ENCODE measurements at regions not wholly inside any gene's neighbourhood (a gene's known extent, or its start where the extent isn't known, plus 50 kb on each side); places are given as distances from the start of the nearest gene placed in this dataset.

DNA sequence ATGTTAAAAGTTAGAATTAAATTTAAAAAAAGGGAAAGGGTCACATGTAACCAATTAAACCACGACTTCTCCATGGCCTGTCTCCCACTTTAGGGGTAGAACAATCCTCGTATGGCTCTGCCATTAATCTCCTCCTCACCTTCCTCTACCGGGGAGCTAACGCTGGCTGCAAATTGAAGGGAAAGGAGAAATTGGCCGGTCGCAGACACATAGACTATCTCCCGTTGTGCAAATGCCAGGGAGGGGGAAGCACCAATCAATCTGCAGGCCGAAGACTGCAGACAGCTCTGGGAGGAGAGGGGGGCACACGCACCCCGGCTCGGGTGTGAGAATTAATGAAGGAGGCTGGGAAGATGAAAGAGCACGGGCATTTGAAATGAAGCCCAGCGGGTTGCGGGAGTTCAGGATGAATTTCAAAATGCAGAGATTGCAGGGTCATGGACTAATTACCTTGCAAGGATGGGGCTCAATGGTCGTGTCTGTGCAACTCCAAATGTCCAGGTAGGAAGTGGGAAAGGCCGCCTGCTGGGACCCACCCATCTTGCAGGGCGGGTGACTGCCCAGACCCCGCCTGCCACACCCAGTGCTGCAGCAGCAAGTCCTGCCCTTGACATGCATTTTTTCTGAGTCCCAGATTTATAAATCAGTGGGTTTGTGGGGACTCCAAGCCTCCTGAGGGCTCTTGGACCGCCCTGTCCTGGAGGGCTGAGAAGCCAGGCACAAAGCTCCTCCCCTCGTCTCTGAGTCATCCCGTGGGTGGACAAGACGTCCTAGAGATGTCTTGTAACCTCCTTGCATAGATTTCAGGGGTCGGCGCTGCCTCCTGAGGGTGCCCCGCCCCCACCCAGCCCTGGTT lies 534.2 kb downstream of the TBC1D22A start:
- H3K9me3 ChIP-seq (ENCODE audit: low read length), result no peaks in the 10 kb centered on the region
- H3K79me2 ChIP-seq (ENCODE audit: low read length), result no peaks in the 10 kb centered on the region
- no peak overlapping the region for H3K4me3 ChIP-seq (ENCODE audit: low read length)
- TF ChIP-seq, protein P1, sequence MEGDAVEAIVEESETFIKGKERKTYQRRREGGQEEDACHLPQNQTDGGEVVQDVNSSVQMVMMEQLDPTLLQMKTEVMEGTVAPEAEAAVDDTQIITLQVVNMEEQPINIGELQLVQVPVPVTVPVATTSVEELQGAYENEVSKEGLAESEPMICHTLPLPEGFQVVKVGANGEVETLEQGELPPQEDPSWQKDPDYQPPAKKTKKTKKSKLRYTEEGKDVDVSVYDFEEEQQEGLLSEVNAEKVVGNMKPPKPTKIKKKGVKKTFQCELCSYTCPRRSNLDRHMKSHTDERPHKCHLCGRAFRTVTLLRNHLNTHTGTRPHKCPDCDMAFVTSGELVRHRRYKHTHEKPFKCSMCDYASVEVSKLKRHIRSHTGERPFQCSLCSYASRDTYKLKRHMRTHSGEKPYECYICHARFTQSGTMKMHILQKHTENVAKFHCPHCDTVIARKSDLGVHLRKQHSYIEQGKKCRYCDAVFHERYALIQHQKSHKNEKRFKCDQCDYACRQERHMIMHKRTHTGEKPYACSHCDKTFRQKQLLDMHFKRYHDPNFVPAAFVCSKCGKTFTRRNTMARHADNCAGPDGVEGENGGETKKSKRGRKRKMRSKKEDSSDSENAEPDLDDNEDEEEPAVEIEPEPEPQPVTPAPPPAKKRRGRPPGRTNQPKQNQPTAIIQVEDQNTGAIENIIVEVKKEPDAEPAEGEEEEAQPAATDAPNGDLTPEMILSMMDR (conservative IDR thresholded peaks at IDR 0.05; ENCODE audit: low read depth, low read length), result no peak
- no peak for TF ChIP-seq EZH2 (IDR thresholded peaks at IDR 0.05; ENCODE audit: low read length, unreplicated experiment)
- TF ChIP-seq EZH2phosphoT487 (IDR thresholded peaks at IDR 0.05; ENCODE audit: borderline replicate concordance, low read length), result no peak
- no peaks in the 10 kb centered on the region for H3K36me3 ChIP-seq (ENCODE audit: low read depth, low read length)
- H3K9ac ChIP-seq (ENCODE audit: low read length), result no peak overlapping the region
- H3F3A ChIP-seq (ENCODE audit: low read length, unreplicated experiment), result no peaks in the 10 kb centered on the region
- no peak overlapping the region for H2AFZ ChIP-seq (ENCODE audit: low read length)
- ChIA-PET POLR2A (ENCODE audit: unreplicated experiment) (no interaction called here), CTCF (no interaction called here)
- DNase-seq, result no peak
- H4K20me1 ChIP-seq (ENCODE audit: low read length), result no peaks in the 10 kb centered on the region
- H3K4me1 ChIP-seq (ENCODE audit: insufficient read depth, low read length), result peaks cover 15% of the 10 kb centered on the region
- intact Hi-C loops (cut with micrococcal nuclease), result no loop called here
- ATAC-seq, result no peak
- H3K4me2 ChIP-seq (ENCODE audit: low read length), result no peak overlapping the region
- H3K27me3 ChIP-seq (ENCODE audit: low read length), result no peaks in the 10 kb centered on the region
- no TSS peak for BruUV-seq (replicated peaks)
- H3K9me2 ChIP-seq (replicated peaks; ENCODE audit: low read length), result no peaks in the 10 kb centered on the region
- H3K27ac ChIP-seq (ENCODE audit: low read length), result no peak overlapping the region

DNA sequence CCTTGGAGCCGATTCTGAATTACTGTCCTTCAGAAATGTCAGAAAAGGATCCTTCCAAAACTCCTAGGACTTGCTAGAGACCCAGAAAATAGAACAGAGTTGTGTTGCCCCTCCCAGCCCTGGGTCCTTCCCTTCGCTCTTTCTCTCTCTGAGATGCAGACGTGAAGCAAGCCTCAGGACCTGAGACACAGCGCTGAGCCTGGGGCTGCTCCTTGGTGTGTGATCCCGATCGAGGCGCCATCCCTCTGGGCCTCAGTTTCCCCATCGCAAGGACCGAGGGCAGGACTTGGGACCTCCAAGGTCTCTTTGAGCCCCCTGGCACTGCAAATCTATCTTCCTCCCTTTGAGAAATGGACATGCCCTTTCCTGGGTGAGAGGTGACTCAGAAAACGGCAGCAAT lies 533.5 kb downstream of the TBC1D22A start:
- Histone ChIP-seq H3K4me2 (ENCODE audit: low read length) (no peak overlapping the region), H2AFZ (ENCODE audit: low read length) (no peak overlapping the region), H3K9ac (ENCODE audit: low read length) (no peak overlapping the region), H3K9me2 (replicated peaks; ENCODE audit: low read length) (no peaks in the 10 kb centered on the region), H3F3A (ENCODE audit: low read length, unreplicated experiment) (no peaks in the 10 kb centered on the region), H3K4me3 (ENCODE audit: low read length) (no peak overlapping the region), H3K36me3 (ENCODE audit: low read depth, low read length) (no peaks in the 10 kb centered on the region), H3K4me1 (ENCODE audit: insufficient read depth, low read length) (peaks cover 15% of the 10 kb centered on the region), H3K9me3 (ENCODE audit: low read length) (no peaks in the 10 kb centered on the region), H3K27ac (ENCODE audit: low read length) (no peak overlapping the region), H3K79me2 (ENCODE audit: low read length) (no peaks in the 10 kb centered on the region), H4K20me1 (ENCODE audit: low read length) (no peaks in the 10 kb centered on the region), H3K27me3 (ENCODE audit: low read length) (no peaks in the 10 kb centered on the region)
- TF ChIP-seq, protein P1 (conservative IDR thresholded peaks at IDR 0.05; ENCODE audit: low read depth, low read length), result no peak
- POLR2A ChIA-PET (ENCODE audit: unreplicated experiment), result no interaction called here
- no peak for ATAC-seq
- BruUV-seq (replicated peaks), result no TSS peak
- intact Hi-C loops (cut with micrococcal nuclease), result no loop called here
- CTCF ChIA-PET, result no interaction called here
- DNase-seq, result no peak

DNA sequence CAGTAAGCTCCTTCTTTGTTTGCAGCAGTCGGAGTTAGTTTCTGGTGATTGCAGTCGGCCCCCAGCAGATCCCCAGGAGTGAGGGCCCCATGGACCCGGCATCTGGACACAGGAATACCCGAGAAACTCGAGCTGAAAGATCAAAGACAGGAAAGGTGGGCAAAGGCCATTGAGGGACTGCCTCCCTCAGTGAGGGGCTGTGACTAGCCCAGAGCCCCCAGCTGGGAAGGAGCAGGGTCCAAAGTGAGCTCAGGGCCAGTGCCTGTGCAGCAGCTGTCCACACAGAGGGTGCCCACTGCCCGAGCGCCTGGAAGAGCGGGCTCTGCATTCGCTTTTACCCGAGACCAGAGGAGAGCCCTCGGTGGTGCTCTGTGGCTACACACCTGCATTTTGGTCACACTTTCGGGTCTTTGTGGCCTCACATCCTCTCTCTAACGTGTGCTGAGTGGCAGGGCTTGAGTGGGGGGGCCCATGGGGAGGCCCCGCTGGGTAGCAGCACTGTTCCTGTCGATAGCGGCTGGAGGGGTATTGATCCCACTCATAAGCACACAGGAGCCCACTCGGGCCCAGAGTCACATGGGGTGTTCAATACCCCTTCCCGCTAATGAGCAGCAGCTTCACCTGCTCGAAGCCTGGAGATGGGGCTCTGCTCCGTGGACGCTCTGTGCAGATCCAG lies 532.9 kb downstream of the TBC1D22A start:
- intact Hi-C loops (cut with micrococcal nuclease), result no loop called here

More for the DNA sequence above, 532.9 kb downstream of the TBC1D22A start:
- Histone ChIP-seq H3K4me3 (ENCODE audit: low read length) (no peak overlapping the region), H3K4me1 (ENCODE audit: insufficient read depth, low read length) (peaks cover 15% of the 10 kb centered on the region), H3K79me2 (ENCODE audit: low read length) (no peaks in the 10 kb centered on the region), H2AFZ (ENCODE audit: low read length) (no peak overlapping the region), H3K4me2 (ENCODE audit: low read length) (no peak overlapping the region), H3K9me3 (ENCODE audit: low read length) (no peaks in the 10 kb centered on the region), H3K9ac (ENCODE audit: low read length) (no peak overlapping the region), H3K27ac (ENCODE audit: low read length) (no peak overlapping the region), H4K20me1 (ENCODE audit: low read length) (no peaks in the 10 kb centered on the region), H3K27me3 (ENCODE audit: low read length) (no peaks in the 10 kb centered on the region), H3F3A (ENCODE audit: low read length, unreplicated experiment) (no peaks in the 10 kb centered on the region), H3K9me2 (replicated peaks; ENCODE audit: low read length) (no peaks in the 10 kb centered on the region), H3K36me3 (ENCODE audit: low read depth, low read length) (no peaks in the 10 kb centered on the region)
- BruUV-seq (replicated peaks), result no TSS peak
- TF ChIP-seq EZH2phosphoT487 (IDR thresholded peaks at IDR 0.05; ENCODE audit: borderline replicate concordance, low read length) (no peak), EZH2 (IDR thresholded peaks at IDR 0.05; ENCODE audit: low read length, unreplicated experiment) (no peak)
- TF ChIP-seq, protein P1 (conservative IDR thresholded peaks at IDR 0.05; ENCODE audit: low read depth, low read length), result no peak
- ChIA-PET POLR2A (ENCODE audit: unreplicated experiment) (no interaction called here), CTCF (no interaction called here)
- ATAC-seq (no peak), DNase-seq (no peak)

Data from PC-3 (cell line).